GM23338 (cell line): ENCODE measurements at regions not wholly inside any gene's neighbourhood (a gene's known extent, or its start where the extent isn't known, plus 50 kb on each side); places are given as distances from the start of the nearest gene placed in this dataset.
"Not testable (repeated sequence)": the region's sequence is repeated elsewhere in the genome, so short reads cannot be mapped to it uniquely, and the experiment has no call there.

Experiments used
- ATAC-seq: fragments of 200-7000 bp; cut with Tn5 transposase; 3 replicates; pipeline ENCODE4 v1.9.1; 2020
- DNase-seq: peaks from one replicate; pipeline ENCODE4 v3.0.0-alpha.2; 2015; ENCODE audit warnings: low spot score
- H2AFZ ChIP-seq: fragments of 200-600 bp; sonication (generic); 2 replicates; pipeline ENCODE4 v1.8.0; 2016; ENCODE audit warnings: antibody characterized with exemption, mild to moderate bottlenecking, moderate library complexity
- H3F3A ChIP-seq: fragments of 200-600 bp; sonication (generic); replicated peaks from 2 replicates; pipeline ENCODE4 v1.8.0; 2017; ENCODE audit warnings: antibody characterized with exemption, mixed run types, low read depth
- H3K27ac ChIP-seq: fragments of 200-600 bp; sonication (generic); 2 replicates; pipeline ENCODE4 v1.6.1; 2016; ENCODE audit warnings: low read depth
- H3K27me3 ChIP-seq: fragments of 200-600 bp; sonication (generic); 2 replicates; pipeline ENCODE4 v1.8.0; 2016; ENCODE audit warnings: mild to moderate bottlenecking, mixed run types, moderate library complexity; ENCODE audit not compliant: insufficient read depth
- H3K36me3 ChIP-seq: fragments of 200-600 bp; sonication (generic); 2 replicates; pipeline ENCODE4 v1.8.0; 2016; ENCODE audit warnings: mild to moderate bottlenecking; ENCODE audit not compliant: insufficient read depth
- H3K4me1 ChIP-seq: fragments of 200-600 bp; sonication (generic); 2 replicates; pipeline ENCODE4 v1.8.0; 2016; ENCODE audit warnings: mild to moderate bottlenecking, moderate library complexity; ENCODE audit not compliant: insufficient read depth
- H3K4me2 ChIP-seq: fragments of 200-600 bp; sonication (generic); 2 replicates; pipeline ENCODE4 v1.7.1; 2017; ENCODE audit warnings: mixed run types
- H3K4me3 ChIP-seq: fragments of 200-600 bp; sonication (generic); 2 replicates; pipeline ENCODE4 v1.6.1; 2016; ENCODE audit warnings: mixed run types
- H3K79me2 ChIP-seq: fragments of 200-600 bp; sonication (generic); replicated peaks from 2 replicates; pipeline ENCODE4 v1.8.0; 2017; ENCODE audit warnings: mild to moderate bottlenecking; ENCODE audit not compliant: insufficient read depth
- H3K9me2 ChIP-seq: fragments of 200-600 bp; sonication (generic); 2 replicates; pipeline ENCODE4 v1.8.0; 2017; ENCODE audit not compliant: insufficient read depth
- H4K20me1 ChIP-seq: fragments of 200-600 bp; sonication (generic); replicated peaks from 2 replicates; pipeline ENCODE4 v1.8.0; 2017; ENCODE audit warnings: mild to moderate bottlenecking; ENCODE audit not compliant: insufficient read depth
- H3K27ac Mint-ChIP-seq: 2 replicates; pipeline ENCODE4 v1.8.0; 2020; ENCODE audit warnings: inconsistent platforms, mild to moderate bottlenecking, moderate library complexity, mixed read lengths
- H3K27me3 Mint-ChIP-seq: 3 replicates; pipeline ENCODE4 v1.8.0; 2022; ENCODE audit warnings: low read depth, mild to moderate bottlenecking, moderate library complexity, mixed read lengths, inconsistent platforms; ENCODE audit not compliant: insufficient read depth, poor library complexity
- H3K36me3 Mint-ChIP-seq: 3 replicates; pipeline ENCODE4 v1.8.0; 2021; ENCODE audit warnings: low read depth, mild to moderate bottlenecking, inconsistent platforms, moderate library complexity, mixed read lengths
- H3K4me1 Mint-ChIP-seq: 3 replicates; pipeline ENCODE4 v1.8.0; 2020; ENCODE audit warnings: mild to moderate bottlenecking, inconsistent platforms, mixed read lengths
- H3K4me3 Mint-ChIP-seq: 3 replicates; pipeline ENCODE4 v1.8.0; 2021; ENCODE audit warnings: moderate library complexity, mild to moderate bottlenecking, inconsistent platforms, mixed read lengths
- H3K9me3 Mint-ChIP-seq: 3 replicates; pipeline ENCODE4 v1.8.0; 2020; ENCODE audit warnings: moderate library complexity, mild to moderate bottlenecking, inconsistent platforms, mixed read lengths
- CREB1 ChIP-seq: fragments of 250-450 bp; sonication (Bioruptor Pico); IDR thresholded peaks from 2 replicates; pipeline ENCODE4 v1.5.0; 2020; ENCODE audit warnings: low read depth, mild to moderate bottlenecking, moderate library complexity
- CTCF ChIP-seq, 2 experiments: fragments of 200-600 bp in 1 of 2; sonication (generic) in 1 of 2; conservative IDR thresholded peaks; 2 replicates each; pipeline versions ENCODE4 v1.5.1 to v1.6.1; 2016 to 2017; ENCODE audit warnings: antibody characterized with exemption in 2 of 2, low read depth in 2 of 2, mild to moderate bottlenecking in 2 of 2, moderate library complexity in 1 of 2
- EZH2 ChIP-seq: fragments of 200-600 bp; sonication (generic); IDR thresholded peaks from one replicate; pipeline ENCODE4 v1.8.0; 2017; ENCODE audit warnings: antibody characterized with exemption, mild to moderate bottlenecking, low read depth; ENCODE audit not compliant: unreplicated experiment
- JUNB ChIP-seq: IDR thresholded peaks from one replicate; pipeline ENCODE4 v1.6.1; 2016; ENCODE audit warnings: antibody characterized with exemption; ENCODE audit not compliant: unreplicated experiment
- POLR2AphosphoS5 ChIP-seq: IDR thresholded peaks from 2 replicates; pipeline ENCODE4 v1.6.1; 2016; ENCODE audit warnings: antibody characterized with exemption, low read depth
- REST ChIP-seq: IDR thresholded peaks from one replicate; pipeline ENCODE4 v1.6.1; 2018; ENCODE audit warnings: antibody characterized with exemption; ENCODE audit not compliant: unreplicated experiment
- STAT1 ChIP-seq: IDR thresholded peaks from one replicate; pipeline ENCODE4 v1.6.1; 2016; ENCODE audit warnings: antibody characterized with exemption; ENCODE audit not compliant: unreplicated experiment
- ZNF114 ChIP-seq: fragments of 250-450 bp; sonication (Bioruptor Pico); IDR thresholded peaks from 2 replicates; pipeline ENCODE4 v1.5.0; 2020; ENCODE audit warnings: mild to moderate bottlenecking, moderate library complexity
- ZNF462 ChIP-seq: fragments of 250-450 bp; sonication (Bioruptor Pico); IDR thresholded peaks from 2 replicates; pipeline ENCODE4 v1.5.0; 2020; ENCODE audit warnings: mild to moderate bottlenecking, moderate library complexity

GRCh38 chr21:35801391-35801790 is 258.9 kb downstream of the SETD4 start:
- Mint-ChIP-seq H3K9me3 (peaks cover 8% of the 10 kb centered on the region), H3K4me3 (no peak overlapping the region), H3K27ac (no peak overlapping the region; the same call in 1 of the 2 replicates), H3K27me3 (peaks cover 4% of the 10 kb centered on the region), H3K36me3 (no peaks in the 10 kb centered on the region), H3K4me1 (peaks cover 4% of the 10 kb centered on the region; the same call in 2 of the 3 replicates)
- TF ChIP-seq ZNF462 (CRISPR knock-in tag) (no peak), JUNB (no peak), ZNF114 (CRISPR knock-in tag) (no peak), EZH2 (no peak), REST (no peak), POLR2AphosphoS5 (no peak), CREB1 (CRISPR knock-in tag) (no peak), CTCF (conservative IDR thresholded peaks at IDR 0.05; ENCODE audit: low read depth in 2 of 2) (no peak), STAT1 (no peak)
- Histone ChIP-seq H4K20me1 (no peaks in the 10 kb centered on the region), H3F3A (no peaks in the 10 kb centered on the region), H2AFZ (no peak overlapping the region), H3K27ac (no peak overlapping the region), H3K4me3 (no peak overlapping the region), H3K9me2 (0 out of 2 replicates have a peak, but pooled peaks cover 8% of the 10 kb centered on the region), H3K4me1 (no peaks in the 10 kb centered on the region), H3K4me2 (no peak overlapping the region), H3K27me3 (no peaks in the 10 kb centered on the region), H3K79me2 (no peaks in the 10 kb centered on the region), H3K36me3 (no peaks in the 10 kb centered on the region; the same call in 1 of the 2 replicates)
- no peak for DNase-seq
- ATAC-seq, result no peak

GRCh38 chr21:35800796-35801385 is 259.4 kb downstream of the SETD4 start:
- H3K36me3 Mint-ChIP-seq, H3K4me2 ChIP-seq, H3K27me3 Mint-ChIP-seq, H3K4me1 ChIP-seq, H2AFZ ChIP-seq, H3K36me3 ChIP-seq, H3F3A ChIP-seq, H3K79me2 ChIP-seq, H3K9me3 Mint-ChIP-seq, H3K27ac ChIP-seq, H4K20me1 ChIP-seq, H3K9me2 ChIP-seq, H3K27me3 ChIP-seq, H3K4me1 Mint-ChIP-seq, ATAC-seq, DNase-seq, H3K4me3 Mint-ChIP-seq, H3K4me3 ChIP-seq: not testable (repeated sequence)
- H3K27ac Mint-ChIP-seq, result peak overlapping the region; percentile 22; the same call in 1 of the 2 replicates
